Endothelial cell of umbilical vein (primary cell): ENCODE measurements at regions not wholly inside any gene's neighbourhood (a gene's known extent, or its start where the extent isn't known, plus 50 kb on each side); places are given as distances from the start of the nearest gene placed in this dataset.

Experiments
- BruUV-seq: library from RNA; stranded (reverse); fragments of 400-500 nt; replicated peaks from 2 replicates; lab custom pipeline; 2021; lab: Mats Ljungman, UMichigan
- CTCF ChIA-PET: fragments of 300-600, 350-600 bp; sonication (Branson Sonifier 250); formaldehyde crosslinking; loops from one replicate; lab custom pipeline; 2021; ENCODE audit warnings: antibody characterized with exemption, inconsistent platforms; lab: Charles Lee
- POLR2A ChIA-PET: fragments of 300-600, 350-600 bp; sonication (Branson Sonifier 250); formaldehyde crosslinking; loops from one replicate; lab custom pipeline; 2021; ENCODE audit warnings: antibody characterized with exemption, inconsistent platforms; lab: Charles Lee
- DNase-seq: peaks from one replicate; pipeline ENCODE4 v3.0.0-alpha.2; 2011; ENCODE audit warnings: low read depth, low spot score
- FAIRE-seq: peaks from 2 replicates; lab custom pipeline; 2011; peaks lifted over from hg19 to GRCh38; lab: Jason Lieb, UNC
- H2AFZ ChIP-seq: 2 replicates; pipeline ENCODE4 v1.6.0; 2012; ENCODE audit warnings: low read depth, low read length, control low read depth, inconsistent platforms
- H3K27ac ChIP-seq: 2 replicates; pipeline ENCODE4 v1.5.1; 2011; ENCODE audit warnings: low read depth, mild to moderate bottlenecking, control low read depth, low read length, moderate library complexity; ENCODE audit not compliant: insufficient read depth
- H3K27me3 ChIP-seq, 2 experiments: 2 replicates each; pipeline versions ENCODE4 v1.6.0 to v1.6.1; 2011; ENCODE audit warnings: low read length in 2 of 2, mixed read lengths in 1 of 2; ENCODE audit not compliant: control insufficient read depth in 2 of 2, insufficient read depth in 2 of 2
- H3K36me3 ChIP-seq, 2 experiments: 2 replicates in 1 of 2; 3 replicates in 1 of 2; pipeline ENCODE4 v1.5.1; 2011; ENCODE audit warnings: low read length in 2 of 2, mild to moderate bottlenecking in 1 of 2, moderate library complexity in 1 of 2; ENCODE audit not compliant: control insufficient read depth in 2 of 2, insufficient read depth in 2 of 2; ENCODE audit errors: extremely low read depth in 1 of 2
- H3K4me1 ChIP-seq: 3 replicates; pipeline ENCODE4 v1.5.1; 2011; ENCODE audit warnings: mild to moderate bottlenecking, low read length; ENCODE audit not compliant: control insufficient read depth, insufficient read depth; ENCODE audit errors: extremely low read depth
- H3K4me2 ChIP-seq: 2 replicates; pipeline ENCODE4 v1.6.1; 2011; ENCODE audit warnings: low read length, control low read depth, mixed read lengths; ENCODE audit not compliant: insufficient read depth
- H3K4me3 ChIP-seq, 3 experiments: fragments of 200-600 bp in 1 of 3; sonication (generic), shearing (Covaris generic) in 1 of 3; replicated peaks in 1 of 3; 2 replicates each; pipeline ENCODE4 v1.5.1; 2011 to 2016; ENCODE audit warnings: control low read depth in 3 of 3, low read length in 3 of 3, mild to moderate bottlenecking in 2 of 3, inconsistent platforms in 1 of 3, low read depth in 1 of 3, moderate library complexity in 1 of 3; ENCODE audit not compliant: insufficient read depth in 1 of 3
- H3K79me2 ChIP-seq: 2 replicates; pipeline ENCODE4 v1.6.0; 2012; ENCODE audit warnings: low read length, inconsistent platforms; ENCODE audit not compliant: control insufficient read depth, insufficient read depth
- H3K9ac ChIP-seq: replicated peaks from 2 replicates; pipeline ENCODE3; 2011; ENCODE audit warnings: low read length, control low read depth; ENCODE audit not compliant: insufficient read depth; ENCODE audit errors: extremely low read depth
- H3K9me1 ChIP-seq: replicated peaks from 3 replicates; pipeline ENCODE4 v1.6.0; 2011; ENCODE audit warnings: mild to moderate bottlenecking, low read length; ENCODE audit not compliant: control insufficient read depth, insufficient read depth; ENCODE audit errors: extremely low read depth
- H3K9me3 ChIP-seq: replicated peaks from 2 replicates; pipeline ENCODE4 v1.5.1; 2012; ENCODE audit warnings: low read length, inconsistent platforms; ENCODE audit not compliant: control insufficient read depth, insufficient read depth
- H4K20me1 ChIP-seq: replicated peaks from 2 replicates; pipeline ENCODE3; 2011; ENCODE audit warnings: mild to moderate bottlenecking, low read length; ENCODE audit not compliant: control insufficient read depth, insufficient read depth; ENCODE audit errors: extremely low read depth
- CTCF ChIP-seq, 2 donors: IDR thresholded peaks; 1 replicate in 1 of 2; 2 replicates in 1 of 2; pipeline ENCODE4 v1.5.1; 2011; ENCODE audit warnings: low read length in 2 of 2, mild to moderate bottlenecking in 2 of 2, moderate library complexity in 2 of 2, control low read depth in 1 of 2, inconsistent platforms in 1 of 2, low read depth in 1 of 2; ENCODE audit not compliant: insufficient read depth in 1 of 2; ENCODE audit errors: extremely low read depth in 1 of 2
- EZH2 ChIP-seq: IDR thresholded peaks from 2 replicates; pipeline ENCODE4 v1.6.1; 2012; ENCODE audit warnings: borderline replicate concordance, low read depth, mild to moderate bottlenecking, moderate library complexity, low read length, inconsistent platforms; ENCODE audit not compliant: severe bottlenecking
- FOS ChIP-seq: IDR thresholded peaks from 2 replicates; pipeline ENCODE4 v1.6.1; 2011; ENCODE audit warnings: mild to moderate bottlenecking, low read length, moderate library complexity, borderline replicate concordance; ENCODE audit not compliant: insufficient read depth
- GATA2 ChIP-seq: IDR thresholded peaks from 2 replicates; pipeline ENCODE4 v1.7.0; 2011; ENCODE audit warnings: low read depth, mild to moderate bottlenecking, moderate library complexity, mixed read lengths, low read length; ENCODE audit not compliant: insufficient read length, insufficient read depth
- JUN ChIP-seq: IDR thresholded peaks from 2 replicates; pipeline ENCODE4 v1.6.1; 2011; ENCODE audit warnings: borderline replicate concordance, low read depth; ENCODE audit not compliant: insufficient read length, insufficient read depth
- MAX ChIP-seq: IDR thresholded peaks from 2 replicates; pipeline ENCODE4 v1.6.1; 2011; ENCODE audit not compliant: insufficient read depth, insufficient read length
- MYC ChIP-seq: IDR thresholded peaks from one replicate; pipeline ENCODE4 v1.6.1; 2011; ENCODE audit warnings: mild to moderate bottlenecking, low read depth, low read length
- POLR2A ChIP-seq: IDR thresholded peaks from 2 replicates; pipeline ENCODE4 v1.6.1; 2012; ENCODE audit warnings: low read depth, mild to moderate bottlenecking, control low read depth, low read length
- POLR2AphosphoS5 ChIP-seq: IDR thresholded peaks from 2 replicates; pipeline ENCODE4 v1.6.1; 2012; ENCODE audit warnings: low read depth, mild to moderate bottlenecking, control low read depth, low read length, moderate library complexity; ENCODE audit not compliant: insufficient read depth
- dilution Hi-C: fragments of 300-500 bp; cut with MboI; formaldehyde crosslinking; loops from one replicate; pipeline ENCODE4 v1.15.0; 2019; ENCODE audit warnings: low sequenced_read_pairs; ENCODE audit not compliant: extremely low pct_ligation_motif_present
- intact Hi-C: fragments of 100-400 bp; cut with micrococcal nuclease; formaldehyde crosslinking; loops from one replicate; pipeline ENCODE4 v1.10.0; 2022

GRCh38 chr6:164014346-164015087 lies 600.0 kb downstream of the QKI start:
- intact Hi-C loops (no loop called here), dilution Hi-C loops (no loop called here)
- Histone ChIP-seq H3K27me3 (no peaks in the 10 kb centered on the region), H3K9me3 (no peaks in the 10 kb centered on the region), H2AFZ (no peak overlapping the region), H3K4me1 (no peaks in the 10 kb centered on the region), H3K36me3 (no peaks in the 10 kb centered on the region), H3K4me2 (no peak overlapping the region), H3K27ac (no peak overlapping the region), H3K9ac (no peak overlapping the region), H3K79me2 (no peaks in the 10 kb centered on the region), H3K9me1 (no peaks in the 10 kb centered on the region), H3K4me3 (no peak overlapping the region), H4K20me1 (no peaks in the 10 kb centered on the region)
- FAIRE-seq (no peak), DNase-seq (no peak)
- POLR2A ChIA-PET, result no interaction called here
- BruUV-seq, result no TSS peak
- CTCF ChIA-PET, result no interaction called here
- TF ChIP-seq CTCF (IDR thresholded peaks at IDR 0.05; ENCODE audit: extremely low read depth in 1 of 2, insufficient read depth in 1 of 2, low read depth in 1 of 2, low read length in 2 of 2), result no peak
- TF ChIP-seq POLR2AphosphoS5, result no peak
- no peak for TF ChIP-seq JUN
- TF ChIP-seq GATA2, result no peak
- no peak for TF ChIP-seq POLR2A
- no peak for TF ChIP-seq MAX
- no peak for TF ChIP-seq MYC
- no peak for TF ChIP-seq EZH2
- TF ChIP-seq FOS, result no peak
